ENCODE measurements at regions not wholly inside any gene's neighbourhood (a gene's known extent, or its start where the extent isn't known, plus 50 kb on each side); places are given as distances from the start of the nearest gene placed in this dataset.
"Not testable (repeated sequence)": the region's sequence is repeated elsewhere in the genome, so short reads cannot be mapped to it uniquely, and the experiment has no call there.

DNA sequence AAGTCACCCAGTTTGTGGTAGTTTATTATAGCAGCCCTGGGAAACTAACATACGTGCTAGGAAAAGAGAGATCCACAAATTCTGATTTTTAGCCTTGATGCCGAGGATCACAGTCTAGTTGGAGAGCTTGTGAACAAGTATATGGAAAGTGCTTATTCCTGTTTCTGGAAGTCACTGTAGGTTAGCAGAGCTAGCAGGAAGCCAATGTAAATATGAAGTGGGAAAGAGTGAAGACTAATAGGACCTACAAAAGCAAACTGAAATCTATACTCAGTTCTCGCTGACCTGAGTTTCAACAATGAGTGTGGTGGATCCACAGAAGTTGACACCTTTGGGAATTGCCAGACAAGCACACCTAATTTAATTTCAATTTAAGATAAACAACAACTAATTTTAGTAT, 254.9 kb downstream of the PLK2 start:
- no peak for DNase-seq (ENCODE audit: low read depth)

DNA sequence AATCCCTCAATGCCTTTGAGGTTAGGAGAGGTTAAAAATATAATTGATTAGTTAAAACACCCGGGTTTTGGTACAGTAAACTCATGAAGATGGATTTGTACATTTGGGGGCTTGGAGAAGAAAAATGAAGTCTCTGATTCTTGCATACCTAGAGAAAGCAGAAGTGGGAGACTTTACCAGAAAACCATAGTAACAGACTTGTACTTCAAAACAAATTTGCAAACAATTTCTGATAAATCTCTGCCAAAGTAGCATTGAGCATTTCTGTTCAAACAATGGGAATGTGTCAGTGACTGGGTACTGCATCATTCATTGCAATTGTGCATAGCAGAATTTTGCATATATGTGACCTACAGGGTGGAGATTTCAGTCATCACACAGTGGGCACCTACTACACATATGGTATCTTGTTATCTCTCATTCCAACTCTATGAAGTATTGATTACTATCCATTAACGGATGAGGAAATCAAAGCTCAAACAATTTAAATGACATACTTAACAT, 256.9 kb downstream of the PLK2 start:
- no peak for DNase-seq (ENCODE audit: low read depth)

DNA sequence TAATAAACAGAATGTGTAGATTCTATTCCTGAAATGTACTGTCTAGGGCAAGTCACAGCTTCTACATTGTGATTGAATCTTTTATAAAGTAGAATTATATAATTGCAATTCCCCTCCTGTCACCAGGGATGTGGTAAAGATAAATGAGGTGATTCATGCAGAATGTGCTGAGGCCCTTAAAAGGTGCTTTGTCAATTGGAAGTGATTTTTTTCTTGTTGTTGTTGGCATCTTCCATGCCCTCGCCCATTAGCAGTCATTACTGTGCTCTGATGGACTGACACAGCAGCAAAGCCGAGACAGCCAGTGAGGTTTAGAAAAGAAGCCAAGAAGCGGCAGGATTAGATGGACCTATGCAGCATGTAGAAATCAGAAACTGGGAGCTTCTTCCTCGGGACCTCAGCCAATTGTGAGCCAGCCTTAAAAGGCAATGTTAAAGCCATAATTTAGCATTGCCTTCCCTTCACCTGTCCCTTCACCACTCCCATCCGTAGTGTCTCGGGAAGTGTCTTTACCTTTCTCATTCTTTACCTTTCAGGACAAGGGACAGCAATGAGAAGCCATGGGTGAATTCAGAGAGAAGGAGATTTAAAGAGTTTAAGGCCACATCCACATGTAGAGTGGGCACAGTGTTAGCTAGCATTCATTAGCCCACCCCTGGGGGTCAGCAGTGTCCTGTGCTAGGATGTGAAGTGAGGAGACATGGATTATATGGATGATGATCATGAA, 257.8 kb downstream of the PLK2 start:
- DNase-seq (ENCODE audit: low read depth), result no peak

DNA sequence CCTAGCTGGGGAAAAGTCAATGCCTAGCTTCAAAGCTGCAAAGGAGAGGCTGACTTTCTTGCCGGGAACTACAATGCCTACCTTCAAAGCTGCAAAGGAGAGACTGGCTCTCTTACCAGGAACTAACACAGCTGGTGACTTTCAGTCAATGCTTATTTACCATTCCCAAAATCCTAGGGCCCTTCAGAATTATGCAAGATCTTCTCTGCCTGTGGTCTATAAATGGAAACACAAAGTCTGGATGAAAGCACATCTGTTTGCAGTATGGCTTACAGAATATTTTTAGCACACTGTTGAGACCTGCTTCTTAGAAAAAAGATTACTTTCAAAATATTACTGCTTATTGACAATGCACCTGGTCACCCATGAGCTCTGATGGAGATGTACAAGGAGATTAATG, 259.4 kb downstream of the PLK2 start:
- DNase-seq (ENCODE audit: low read depth), result no peak

DNA sequence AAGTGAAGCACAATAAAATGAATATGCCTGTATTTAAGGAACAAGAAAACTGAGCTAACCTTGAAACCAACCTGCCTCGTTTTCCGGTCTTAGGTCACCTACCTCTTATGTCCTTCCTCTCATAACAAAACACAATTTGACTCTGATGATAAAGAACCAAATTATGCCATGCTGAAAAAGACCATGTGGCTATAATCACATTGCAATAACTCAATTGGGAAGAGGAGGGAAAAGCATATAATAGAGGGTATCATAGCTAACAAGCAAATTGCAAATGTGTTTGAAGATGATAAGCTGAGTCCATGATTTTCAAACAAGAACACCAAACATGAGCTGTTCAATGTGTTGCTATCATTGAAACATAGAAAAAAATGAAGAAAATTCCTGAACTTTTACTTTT, 260.8 kb downstream of the PLK2 start:
- no peak for DNase-seq (ENCODE audit: low read depth)

DNA sequence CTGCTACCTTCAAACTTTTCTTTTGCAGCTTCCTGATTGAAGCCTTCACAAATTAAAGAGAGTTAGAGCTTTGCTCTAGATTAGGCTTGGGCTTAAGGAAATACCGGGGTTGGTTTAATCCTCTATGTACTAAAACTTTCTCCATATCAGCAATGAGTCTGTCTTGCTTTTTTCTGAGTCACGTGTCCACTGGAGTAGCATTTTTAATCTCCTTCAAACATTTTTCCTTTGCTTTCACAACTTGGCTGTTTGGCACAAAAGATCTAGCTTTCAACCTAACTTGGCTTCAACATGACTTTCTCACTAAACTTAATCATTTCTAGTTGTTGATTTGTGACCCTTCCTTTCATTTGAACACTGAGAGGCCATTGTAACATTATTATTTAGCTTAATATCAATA, 261.6 kb downstream of the PLK2 start:
- no peak for DNase-seq (ENCODE audit: low read depth)

DNA sequence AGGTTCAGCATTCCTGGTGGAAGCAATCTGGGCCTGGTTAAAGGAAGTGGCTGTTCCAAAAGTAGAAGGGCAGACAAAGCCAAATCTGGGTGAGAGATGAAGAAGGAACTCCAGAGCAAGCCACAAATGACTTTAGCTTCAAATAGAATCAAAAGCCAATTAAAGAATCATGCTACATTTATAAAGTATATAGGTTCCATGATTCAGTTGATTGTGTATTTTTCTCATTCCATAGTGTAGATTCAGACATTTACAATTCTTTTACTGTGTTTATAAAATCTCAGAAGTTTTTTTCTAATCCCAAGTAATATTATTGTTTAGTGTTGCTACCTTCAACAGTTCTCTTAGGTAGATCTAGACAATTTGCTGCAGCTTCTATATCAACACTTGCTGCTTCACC, 262.0 kb downstream of the PLK2 start:
- peak; percentile 22 for DNase-seq (ENCODE audit: low read depth)

DNA sequence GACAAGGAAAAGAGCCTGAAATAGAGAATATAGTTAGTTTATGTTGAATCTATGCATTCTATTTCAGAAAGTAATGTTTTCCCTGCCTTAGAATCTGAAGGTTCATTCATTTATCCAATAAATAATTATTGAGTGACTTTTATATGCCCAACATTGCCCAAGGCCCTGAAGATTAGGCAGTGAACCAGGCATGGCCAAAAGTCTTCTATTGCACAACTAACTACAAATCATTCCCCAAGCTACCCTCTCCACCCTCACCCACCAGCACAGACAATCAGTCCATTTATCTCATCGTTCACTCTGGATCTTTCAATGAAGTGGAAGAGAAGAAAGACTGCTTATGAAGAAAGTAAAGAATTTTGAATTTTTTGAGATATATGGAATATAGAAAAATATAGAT, 268.4 kb downstream of the PLK2 start:
- no peak for DNase-seq (ENCODE audit: low read depth)

DNA sequence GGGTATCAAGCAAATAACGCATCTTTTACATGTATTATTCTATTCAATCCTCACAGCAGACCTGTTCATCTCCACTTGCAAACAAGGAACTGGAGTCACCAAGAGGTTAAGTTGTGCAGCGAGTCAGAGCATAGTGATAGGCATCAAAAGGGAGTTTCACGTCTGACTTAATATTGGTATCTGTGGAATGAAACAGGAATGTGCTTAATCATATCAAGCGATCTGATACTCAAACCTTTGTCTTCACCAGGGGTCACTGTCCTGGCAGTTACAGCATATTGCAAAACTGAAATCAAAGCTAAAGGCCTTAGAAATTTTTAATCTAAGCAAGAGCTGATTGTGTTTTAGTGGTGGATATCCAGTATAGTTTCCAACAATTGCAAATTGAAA, 271.6 kb downstream of the PLK2 start:
- DNase-seq (ENCODE audit: low read depth), result peak; percentile 67

DNA sequence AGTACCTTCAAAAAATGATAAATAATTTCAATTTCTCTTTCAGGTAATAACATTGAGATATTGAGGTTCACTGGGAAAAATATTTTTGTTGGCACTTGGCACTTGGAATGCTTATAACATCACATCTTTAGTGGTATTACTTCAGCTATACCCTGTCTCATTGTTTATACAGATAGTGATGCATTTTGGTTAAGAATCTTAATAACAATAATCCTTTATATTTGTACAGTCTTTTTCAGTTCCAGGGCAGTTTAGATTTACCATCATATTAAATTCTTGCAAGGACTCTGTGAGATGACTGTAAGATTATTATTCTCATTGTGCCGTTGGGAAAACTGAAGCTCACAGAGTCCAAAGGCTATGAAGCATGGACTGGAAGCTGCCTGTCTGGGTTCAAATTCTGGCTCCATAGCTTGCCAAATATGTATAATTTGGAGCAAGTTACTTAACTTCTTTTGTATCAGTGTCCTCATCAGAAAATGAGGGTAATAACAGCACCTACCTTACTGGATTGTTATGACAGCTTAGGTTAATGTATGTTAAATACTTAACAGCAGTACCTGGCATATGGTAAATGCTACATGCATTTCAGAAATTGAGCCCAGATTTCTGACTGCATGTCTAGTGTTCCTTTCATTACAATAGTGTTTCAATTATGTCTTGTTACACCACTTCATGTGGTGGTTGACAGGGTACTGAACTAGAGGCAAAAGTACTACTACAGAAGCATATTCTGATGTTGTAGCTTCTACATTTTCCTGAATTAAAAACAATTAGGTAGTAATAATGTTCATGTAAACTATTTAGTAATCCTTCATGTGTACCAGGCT, 272.2 kb downstream of the PLK2 start:
- no peak for DNase-seq (ENCODE audit: low read depth)

DNA sequence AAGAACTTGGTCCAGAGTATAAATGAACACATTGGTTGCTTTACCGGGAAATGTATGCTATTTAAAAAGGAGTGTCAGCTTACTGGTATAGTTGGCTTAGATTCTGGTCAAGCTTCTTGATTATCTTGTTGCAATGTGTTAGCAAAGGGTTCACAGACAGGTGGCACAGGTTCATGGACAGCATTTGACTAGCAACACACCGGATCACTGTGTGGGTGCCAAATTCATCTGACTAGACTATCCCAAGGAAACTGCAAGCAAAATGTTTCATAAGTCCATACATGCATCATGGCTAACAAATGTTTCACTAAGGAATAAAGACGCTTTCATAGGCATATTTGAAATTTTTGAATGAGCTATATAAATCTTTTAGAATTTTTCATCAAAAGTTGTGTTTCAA, 274.1 kb downstream of the PLK2 start:
- no peak for DNase-seq (ENCODE audit: low read depth)

DNA sequence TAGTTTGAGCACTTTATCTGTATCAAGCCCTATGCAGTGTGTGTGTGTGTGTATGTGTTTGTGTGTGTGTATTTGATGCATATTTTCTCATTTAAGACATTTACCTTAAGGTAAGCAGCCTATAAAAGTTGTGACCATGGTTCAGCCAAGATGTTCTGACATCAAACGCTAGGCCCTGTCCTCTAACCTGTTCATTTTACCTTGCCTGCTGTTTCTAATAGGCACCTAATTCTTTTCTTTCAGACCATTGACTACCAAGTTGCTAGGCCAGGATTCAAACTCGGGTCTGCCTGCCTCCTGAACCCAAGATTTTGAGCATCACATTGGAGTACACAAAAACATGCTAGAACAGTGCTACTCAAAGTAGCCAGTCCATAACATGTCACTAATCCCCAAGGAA, 274.5 kb downstream of the PLK2 start:
- no peak for DNase-seq (ENCODE audit: low read depth)

DNA sequence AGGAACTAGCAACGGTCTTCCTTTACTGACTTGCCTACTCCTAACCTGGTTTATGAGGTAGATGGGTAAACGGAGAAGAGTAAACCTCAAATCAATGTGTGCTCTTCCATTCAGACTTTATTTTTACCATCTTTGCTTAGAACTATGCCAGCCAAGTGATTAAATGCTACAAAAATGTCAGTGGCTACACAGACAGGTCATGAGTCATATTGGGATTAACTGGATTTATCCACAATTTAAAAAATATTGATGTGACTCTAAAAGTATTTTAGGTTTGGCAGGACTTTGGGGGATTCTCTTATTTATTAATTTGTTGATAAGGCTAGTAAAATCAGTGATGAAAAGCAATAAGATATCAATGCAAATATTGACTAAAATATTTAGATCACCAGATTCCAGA, 275.0 kb downstream of the PLK2 start:
- DNase-seq (ENCODE audit: low read depth), result peak; percentile 67

DNA sequence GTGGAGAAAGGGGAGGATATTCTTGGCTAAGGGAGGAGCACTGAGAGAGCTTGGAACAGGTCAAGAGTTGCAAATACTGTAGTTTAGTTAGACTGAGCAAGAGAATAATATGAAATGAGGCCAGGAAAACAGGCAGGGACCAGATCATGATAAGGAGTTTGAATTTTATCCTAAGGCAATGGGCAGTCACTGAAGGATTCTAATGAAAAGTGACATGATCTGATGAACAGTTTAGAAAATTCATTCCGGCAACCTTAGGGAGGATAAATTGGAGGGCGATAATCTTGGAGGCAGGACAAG, 276.1 kb downstream of the PLK2 start:
- DNase-seq (ENCODE audit: low read depth), result no peak

DNA sequence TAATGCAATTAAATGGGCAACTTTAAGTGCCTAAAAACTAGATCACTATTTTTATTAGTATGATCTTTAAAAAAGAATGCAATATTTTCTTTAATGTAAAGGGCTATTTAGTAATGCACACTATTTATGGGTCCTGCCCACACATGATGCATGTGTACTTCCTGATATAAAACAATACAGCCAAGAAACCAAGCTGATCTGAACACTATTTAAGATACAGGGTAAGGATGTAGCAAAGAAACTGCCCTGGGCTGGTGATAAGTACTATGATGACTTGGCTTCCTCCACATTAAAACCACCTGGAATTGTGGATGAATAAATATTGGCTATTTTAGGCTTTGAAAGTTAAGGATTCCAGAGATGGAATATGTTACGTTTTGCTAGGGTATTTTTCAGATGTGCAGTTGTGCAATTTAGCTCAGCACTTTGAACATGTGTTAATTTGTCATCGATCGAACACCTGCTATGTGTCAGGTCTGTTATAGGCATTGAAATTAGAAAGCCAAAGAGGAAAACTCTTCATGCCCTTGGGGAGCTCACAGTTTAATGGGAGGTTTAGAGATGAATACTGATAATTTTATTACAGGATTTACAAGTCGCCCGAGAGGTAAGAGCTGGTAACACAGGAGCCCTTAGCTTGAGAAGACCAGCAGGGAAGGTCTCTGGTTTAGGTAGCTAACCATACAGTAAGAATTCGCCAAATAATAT, 276.7 kb downstream of the PLK2 start:
- no peak for DNase-seq (ENCODE audit: low read depth)

DNA sequence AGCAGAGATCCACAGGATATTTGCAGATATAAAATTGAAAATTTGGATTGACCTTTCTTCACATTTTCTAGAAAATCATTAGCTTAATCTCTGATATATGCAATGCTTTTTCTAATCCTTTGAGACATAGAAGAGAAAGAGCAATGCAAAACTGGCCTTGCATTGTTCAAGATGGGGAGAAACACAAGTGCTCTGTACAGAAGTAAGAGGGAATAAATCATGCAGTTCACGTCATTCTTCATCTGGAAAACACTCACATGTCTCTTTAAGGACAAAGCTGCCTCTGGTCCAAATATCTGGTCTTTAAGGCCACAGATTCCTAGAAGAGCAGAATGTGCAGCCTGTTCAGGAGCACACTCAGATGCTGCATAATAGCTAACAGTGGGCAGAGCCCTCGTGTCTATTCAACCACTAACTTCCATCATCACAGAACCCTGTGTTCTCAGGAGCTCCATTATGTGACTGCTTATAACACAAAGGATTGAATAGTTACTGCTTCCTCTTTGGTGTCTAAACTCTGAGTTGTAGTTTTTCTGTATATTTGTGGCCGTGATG, 277.5 kb downstream of the PLK2 start:
- DNase-seq (ENCODE audit: low read depth), result peak; percentile 14

DNA sequence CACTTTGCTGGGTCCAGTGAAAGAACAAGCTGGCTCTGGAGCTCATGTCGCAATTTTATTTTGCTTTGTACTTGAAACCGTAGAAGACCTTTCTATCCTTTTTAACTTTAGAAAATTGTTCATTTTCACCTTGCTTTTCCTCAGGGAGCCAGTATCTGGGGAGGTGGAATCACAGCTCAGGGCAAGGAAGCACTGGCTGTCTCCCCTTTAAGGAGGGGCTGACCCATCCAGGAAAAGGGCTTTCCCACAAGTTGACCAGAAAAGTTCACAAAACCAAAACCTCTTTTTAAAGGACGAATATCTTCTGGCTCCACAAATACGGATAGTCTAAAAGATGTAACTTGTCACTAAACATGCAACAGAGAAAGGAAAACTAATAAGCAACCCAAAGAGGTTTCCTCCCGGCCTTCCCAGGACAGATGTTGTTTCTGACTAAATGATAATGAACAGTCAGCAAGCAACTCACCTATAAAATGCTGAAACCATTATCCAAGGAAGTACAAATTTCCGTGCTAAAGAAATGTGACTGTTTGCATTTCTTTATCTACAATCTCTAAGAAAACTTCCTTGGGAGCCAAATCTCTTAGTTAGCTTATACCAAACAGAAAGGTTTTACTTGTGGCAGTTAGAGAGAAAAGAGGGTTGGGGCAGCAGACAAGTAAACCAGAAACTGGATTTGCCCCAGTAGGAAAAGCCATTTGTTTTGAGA, 278.2 kb downstream of the PLK2 start:
- no peak for DNase-seq (ENCODE audit: low read depth)

DNA sequence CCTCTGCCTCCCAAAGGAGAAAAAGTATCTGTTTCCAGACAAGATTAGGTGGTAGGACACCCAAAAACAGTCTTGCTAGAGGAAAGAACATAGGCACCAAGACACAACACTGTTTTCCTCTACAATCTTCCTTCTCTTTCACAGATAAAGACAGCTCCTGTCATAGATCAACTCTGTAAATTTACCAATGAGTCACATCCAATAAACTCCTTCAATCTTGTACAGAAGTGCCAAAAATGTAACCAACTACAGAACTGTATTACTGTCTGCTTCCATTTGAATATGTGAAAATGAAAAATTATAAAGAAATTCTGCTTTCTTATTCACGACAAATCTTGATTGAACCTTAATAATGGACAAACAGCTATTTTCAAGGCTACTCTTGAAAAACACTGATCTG, 286.9 kb downstream of the PLK2 start:
- no peak for DNase-seq (ENCODE audit: low read depth)

DNA sequence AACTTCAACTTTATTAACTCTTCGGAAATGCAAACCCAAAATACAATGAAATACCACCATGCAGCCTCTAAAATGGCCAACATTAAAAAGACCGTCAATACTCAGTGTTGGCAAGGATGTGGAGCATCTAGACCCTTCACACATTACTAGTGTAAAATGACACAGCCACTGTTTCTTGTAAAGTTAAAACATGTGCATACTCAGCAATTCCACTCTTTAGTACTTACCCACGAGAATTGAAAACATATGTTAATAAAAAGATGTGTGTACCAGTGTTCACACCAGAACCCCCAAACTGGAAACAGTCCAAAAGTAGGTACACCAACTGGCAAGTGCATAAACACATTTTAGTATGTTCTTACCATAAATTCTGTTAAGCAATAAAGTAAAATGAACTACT, 294.7 kb downstream of the PLK2 start:
- no peak for DNase-seq (ENCODE audit: low read depth)

DNA sequence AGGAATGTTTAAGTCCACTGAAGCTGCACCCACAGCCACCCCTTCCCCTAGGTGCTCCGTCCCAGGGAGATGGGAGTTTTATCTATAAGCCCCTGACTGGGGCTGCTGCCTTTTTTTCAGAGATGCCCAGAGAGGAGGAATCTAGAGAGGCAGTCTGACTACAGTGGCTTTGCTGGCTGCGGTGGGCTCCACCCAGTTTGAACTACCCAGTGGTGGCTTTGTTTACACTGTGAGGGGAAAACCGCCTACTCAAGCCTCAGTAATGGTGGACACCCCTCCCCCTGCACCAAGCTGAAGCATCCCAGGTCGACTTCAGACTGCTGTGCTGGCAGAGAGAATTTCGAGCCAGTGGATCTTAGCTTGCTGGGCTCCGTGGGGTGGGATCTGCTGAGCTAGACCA, 298.0 kb downstream of the PLK2 start:
- not testable (repeated sequence) for DNase-seq (ENCODE audit: low read depth)

DNA sequence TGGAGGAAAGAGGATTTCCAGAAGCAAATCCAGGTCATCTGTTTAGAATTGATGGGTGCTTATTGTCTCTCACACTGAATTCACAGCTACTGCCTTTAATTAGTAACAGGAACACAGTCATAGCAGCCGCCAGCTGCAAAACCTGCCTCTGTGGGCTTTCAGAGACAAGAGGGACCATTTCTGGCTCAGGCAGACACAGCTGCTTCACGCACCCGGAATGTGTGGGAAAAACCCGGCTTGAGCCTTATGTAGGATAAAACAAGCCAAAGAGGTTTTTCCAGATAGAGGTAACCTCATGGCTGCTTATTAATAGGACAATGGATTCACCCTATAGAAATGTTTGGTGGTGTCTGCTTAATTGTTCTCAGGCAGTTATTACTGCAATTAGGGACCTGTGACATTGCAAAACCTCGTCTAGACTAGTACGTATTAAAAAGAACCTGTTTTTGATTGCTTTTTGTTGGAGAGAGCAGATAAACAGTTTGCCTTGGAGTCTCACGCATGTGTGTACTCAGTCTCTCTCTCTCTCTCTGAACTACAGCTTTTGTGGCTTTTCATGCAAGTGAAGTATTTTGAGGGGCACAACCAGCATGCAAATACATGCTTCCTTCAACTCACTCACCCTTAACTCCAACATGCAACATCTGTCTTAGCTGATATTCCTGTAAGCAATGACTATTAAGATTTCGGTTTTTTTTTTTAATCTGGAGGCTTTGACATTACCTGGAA, 302.7 kb downstream of the PLK2 start:
- peak; percentile 85 for DNase-seq (ENCODE audit: low read depth)
